Glutamatergic neuron (in vitro differentiated cells): ENCODE measurements at regions not wholly inside any gene's neighbourhood (a gene's known extent, or its start where the extent isn't known, plus 50 kb on each side); places are given as distances from the start of the nearest gene placed in this dataset.

ENCODE experiments used
- DNase-seq: peaks from one replicate; pipeline ENCODE4 v3.0.0; 2022
- H3K27ac Mint-ChIP-seq: one replicate; pipeline ENCODE4 v1.8.0; 2020; ENCODE audit warnings: mild to moderate bottlenecking, mixed read lengths, inconsistent platforms; ENCODE audit not compliant: unreplicated experiment
- H3K27me3 Mint-ChIP-seq: one replicate; pipeline ENCODE4 v1.8.0; 2020; ENCODE audit warnings: mild to moderate bottlenecking, moderate library complexity, mixed read lengths, inconsistent platforms; ENCODE audit not compliant: unreplicated experiment
- H3K36me3 Mint-ChIP-seq: one replicate; pipeline ENCODE4 v1.8.0; 2020; ENCODE audit warnings: mild to moderate bottlenecking, mixed read lengths, inconsistent platforms; ENCODE audit not compliant: unreplicated experiment
- H3K4me1 Mint-ChIP-seq: one replicate; pipeline ENCODE4 v1.8.0; 2020; ENCODE audit warnings: mild to moderate bottlenecking, low read depth, mixed read lengths, inconsistent platforms; ENCODE audit not compliant: unreplicated experiment
- H3K4me3 Mint-ChIP-seq: one replicate; pipeline ENCODE4 v1.8.0; 2020; ENCODE audit warnings: mild to moderate bottlenecking, mixed read lengths, inconsistent platforms; ENCODE audit not compliant: unreplicated experiment
- H3K9me3 Mint-ChIP-seq: one replicate; pipeline ENCODE4 v1.8.0; 2020; ENCODE audit warnings: mild to moderate bottlenecking, moderate library complexity, mixed read lengths, inconsistent platforms; ENCODE audit not compliant: unreplicated experiment
- CTCF ChIP-seq: fragments of 200-600 bp; sonication (generic); IDR thresholded peaks from one replicate; pipeline ENCODE4 v1.5.0; 2021; ENCODE audit not compliant: partially characterized antibody, unreplicated experiment

- Mint-ChIP-seq H3K27me3 (peaks cover 2% of the 10 kb centered on the region), H3K4me1 (peaks cover 9% of the 10 kb centered on the region), H3K9me3 (peaks cover 2% of the 10 kb centered on the region), H3K27ac (no peak overlapping the region), H3K36me3 (no peaks in the 10 kb centered on the region), H3K4me3 (no peak overlapping the region)
- no peak for TF ChIP-seq CTCF
- DNase-seq = no peak
Observed at GRCh38 chr4:111652236-111652635, 493.0 kb upstream of the FAM241A start.

GRCh38 chr4:111652986-111653385, 492.3 kb upstream of the FAM241A start:
- DNase-seq = no peak
- Mint-ChIP-seq H3K27me3 (peaks cover 2% of the 10 kb centered on the region), H3K36me3 (no peaks in the 10 kb centered on the region), H3K4me1 (peaks cover 9% of the 10 kb centered on the region), H3K9me3 (peaks cover 2% of the 10 kb centered on the region), H3K4me3 (no peak overlapping the region), H3K27ac (no peak overlapping the region)
- TF ChIP-seq CTCF = no peak

- H3K4me1 Mint-ChIP-seq = no peaks in the 10 kb centered on the region
- H3K4me3 Mint-ChIP-seq = no peak overlapping the region
- no peak for DNase-seq
- H3K27ac Mint-ChIP-seq = no peak overlapping the region
- no peak for TF ChIP-seq CTCF
- H3K9me3 Mint-ChIP-seq = peaks cover 4% of the 10 kb centered on the region
- no peaks in the 10 kb centered on the region for H3K27me3 Mint-ChIP-seq
- H3K36me3 Mint-ChIP-seq = no peaks in the 10 kb centered on the region
Observed at GRCh38 chr4:111662496-111662895, 482.8 kb upstream of the FAM241A start.

- Mint-ChIP-seq H3K27ac (no peak overlapping the region), H3K27me3 (no peaks in the 10 kb centered on the region), H3K36me3 (no peaks in the 10 kb centered on the region), H3K4me3 (no peak overlapping the region), H3K9me3 (peaks cover 4% of the 10 kb centered on the region), H3K4me1 (no peaks in the 10 kb centered on the region)
- no peak for DNase-seq
- TF ChIP-seq CTCF = no peak
Observed at GRCh38 chr4:111664308-111664945, 480.8 kb upstream of the FAM241A start.

GRCh38 chr4:111666826-111667360, 478.4 kb upstream of the FAM241A start:
- H3K9me3 Mint-ChIP-seq = peaks cover 4% of the 10 kb centered on the region
- H3K36me3 Mint-ChIP-seq = no peaks in the 10 kb centered on the region
- no peaks in the 10 kb centered on the region for H3K4me1 Mint-ChIP-seq
- no peak overlapping the region for H3K4me3 Mint-ChIP-seq
- DNase-seq = no peak
- TF ChIP-seq CTCF = no peak
- no peaks in the 10 kb centered on the region for H3K27me3 Mint-ChIP-seq
- H3K27ac Mint-ChIP-seq = no peak overlapping the region
